SH-SY5Y (cell line): ENCODE measurements at regions not wholly inside any gene's neighbourhood (a gene's known extent, or its start where the extent isn't known, plus 50 kb on each side); places are given as distances from the start of the nearest gene placed in this dataset.

Source experiments
- GATA2 ChIP-seq: IDR thresholded peaks from 2 replicates; pipeline ENCODE4 v1.6.1; 2011; ENCODE audit warnings: mild to moderate bottlenecking, low read depth, low read length
- GATA3 ChIP-seq: IDR thresholded peaks from 2 replicates; pipeline ENCODE4 v1.6.1; 2011; ENCODE audit warnings: low read depth, mild to moderate bottlenecking, low read length, moderate library complexity

- no peak for TF ChIP-seq GATA2
- no peak for TF ChIP-seq GATA3
These were observed 58.6 kb upstream of the GRIK3 start for GRCh38 chr1:37092937-37093336.
